Ureter (tissue), 1 donor: ENCODE measurements at regions not wholly inside any gene's neighbourhood (a gene's known extent, or its start where the extent isn't known, plus 50 kb on each side); places are given as distances from the start of the nearest gene placed in this dataset.

ENCODE experiments used
- DNase-seq: peaks from one replicate; pipeline ENCODE4 v3.0.0-alpha.2; 2020; ENCODE audit warnings: low spot score
- donor health status: DM: yes; HTN: yes; CAD: no.

- DNase-seq, result no peak
Measured at GRCh38 chr4:180120068-180120467, 2123.1 kb upstream of the TENM3 start.

DNA sequence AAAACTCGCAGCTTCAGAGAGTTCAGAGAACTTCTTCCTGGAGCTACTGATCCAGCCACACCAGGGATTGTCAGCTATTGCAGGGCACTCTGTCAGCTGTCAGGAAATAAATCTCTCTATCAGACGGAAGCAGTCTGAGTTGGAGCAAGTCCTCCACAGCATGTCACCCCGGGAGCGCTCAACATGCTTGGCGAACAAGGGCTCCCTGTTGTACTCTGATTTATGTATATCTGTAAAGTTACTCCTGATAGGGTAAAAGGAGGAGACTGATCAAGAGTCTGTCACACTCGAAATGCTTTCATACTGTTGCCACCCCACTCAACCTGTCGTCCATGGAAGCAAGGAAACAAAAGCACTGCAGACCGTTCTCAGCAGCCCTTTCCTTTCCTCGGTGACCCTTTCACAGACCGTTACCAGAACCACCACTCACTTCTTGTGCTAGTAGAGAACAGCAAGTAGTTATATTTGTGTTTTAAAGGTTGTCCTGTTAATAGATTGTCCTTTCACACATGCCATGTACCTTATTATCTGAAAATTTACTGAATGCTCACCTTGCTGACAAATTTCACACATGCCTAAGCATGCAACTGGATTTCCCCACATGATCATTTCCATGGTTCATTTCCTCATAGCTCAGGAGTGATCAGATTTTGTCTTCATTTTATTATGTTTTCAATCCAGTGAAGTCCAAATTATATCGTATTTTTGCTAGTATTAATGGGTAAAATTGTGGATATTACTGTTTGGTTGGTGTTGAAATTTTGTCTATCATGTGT, 2108.9 kb upstream of the TENM3 start:
- DNase-seq, result peak; percentile 53

- no peak for DNase-seq
Measured at GRCh38 chr4:180141734-180142133, 2101.5 kb upstream of the TENM3 start.

- DNase-seq, result no peak
Measured at GRCh38 chr4:180148737-180149136, 2094.5 kb upstream of the TENM3 start.

- no peak for DNase-seq
Measured at GRCh38 chr4:180150818-180151217, 2092.4 kb upstream of the TENM3 start.

GRCh38 chr4:180152831-180153230, 2090.4 kb upstream of the TENM3 start:
- no peak for DNase-seq

DNA sequence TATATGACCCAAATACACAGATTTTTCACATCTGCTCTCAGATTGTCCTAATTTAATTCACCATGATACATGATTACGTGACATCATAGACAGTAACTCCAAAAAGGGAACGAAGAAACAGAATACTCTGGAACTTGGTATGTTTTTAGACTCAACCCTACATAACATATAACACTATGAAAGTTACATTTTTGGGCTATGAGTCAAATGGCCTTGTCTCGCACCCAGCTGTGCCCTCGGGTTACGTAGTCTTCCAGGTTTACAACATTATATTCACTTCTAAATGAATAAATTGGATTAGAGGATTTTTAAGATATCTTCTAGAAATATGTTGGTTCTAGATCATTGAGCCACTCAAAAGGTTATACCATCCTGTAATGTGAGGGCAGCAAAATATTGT, 2089.6 kb upstream of the TENM3 start:
- DNase-seq, result no peak

GRCh38 chr4:180156684-180157083, 2086.5 kb upstream of the TENM3 start:
- DNase-seq, result no peak

DNA sequence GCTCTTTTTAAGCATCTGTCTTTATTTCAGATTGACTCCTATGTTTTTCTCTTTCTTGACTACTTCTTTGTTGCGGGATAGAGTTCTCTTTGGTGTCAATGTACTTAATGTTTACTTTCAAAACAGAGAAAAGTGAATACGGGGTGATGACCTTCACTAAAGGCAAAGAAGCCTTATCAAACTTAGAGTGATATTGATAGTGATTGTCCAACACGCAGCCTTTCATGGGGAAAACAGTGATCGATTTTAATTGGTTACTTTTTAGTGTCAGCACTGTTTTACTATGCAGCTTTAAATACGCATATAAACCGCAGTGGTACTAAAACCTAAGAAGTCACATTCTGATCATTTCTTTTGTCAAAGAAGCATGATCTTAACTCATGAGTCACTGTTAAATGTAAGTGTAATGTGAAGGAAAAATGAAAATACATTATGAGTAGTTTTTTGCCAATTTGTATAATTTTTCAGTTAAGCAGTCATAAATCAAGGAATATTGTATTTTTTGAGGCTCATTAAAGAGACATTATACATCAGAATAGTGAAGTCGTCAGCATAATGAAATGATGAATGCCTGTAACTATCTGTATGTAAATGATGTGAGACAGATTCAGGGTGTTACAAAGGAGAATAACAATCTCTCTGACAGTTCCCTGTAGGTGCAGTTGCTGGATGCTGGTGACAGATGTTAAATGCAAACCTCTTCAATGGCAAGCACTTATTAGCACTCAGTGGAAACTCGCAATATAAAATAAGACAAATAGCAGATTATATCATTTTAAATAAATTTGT, 2082.8 kb upstream of the TENM3 start:
- DNase-seq, result no peak

- no peak for DNase-seq
Measured at GRCh38 chr4:180164799-180165198, 2078.4 kb upstream of the TENM3 start.

DNA sequence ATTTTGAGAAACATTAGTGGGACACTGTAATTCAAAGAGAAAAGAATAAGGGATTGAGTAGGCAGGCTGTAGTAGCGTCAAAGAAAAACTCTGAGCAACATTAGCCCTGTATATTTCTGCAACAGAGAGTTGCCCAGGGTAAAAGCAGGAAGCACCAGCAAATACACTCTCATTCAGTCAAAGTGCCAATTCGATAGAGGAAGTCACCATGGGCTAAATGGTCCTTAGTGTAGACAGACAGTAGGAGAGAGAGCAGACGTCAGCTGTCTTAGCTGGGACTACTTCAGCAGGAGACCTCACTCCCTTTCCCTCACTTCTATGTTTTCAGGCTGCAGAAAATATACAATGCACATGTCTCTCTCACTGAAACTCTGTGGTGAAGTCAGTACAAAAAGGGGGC, 2073.8 kb upstream of the TENM3 start:
- no peak for DNase-seq

- no peak for DNase-seq
Measured at GRCh38 chr4:180169966-180170365, 2073.2 kb upstream of the TENM3 start.

DNA sequence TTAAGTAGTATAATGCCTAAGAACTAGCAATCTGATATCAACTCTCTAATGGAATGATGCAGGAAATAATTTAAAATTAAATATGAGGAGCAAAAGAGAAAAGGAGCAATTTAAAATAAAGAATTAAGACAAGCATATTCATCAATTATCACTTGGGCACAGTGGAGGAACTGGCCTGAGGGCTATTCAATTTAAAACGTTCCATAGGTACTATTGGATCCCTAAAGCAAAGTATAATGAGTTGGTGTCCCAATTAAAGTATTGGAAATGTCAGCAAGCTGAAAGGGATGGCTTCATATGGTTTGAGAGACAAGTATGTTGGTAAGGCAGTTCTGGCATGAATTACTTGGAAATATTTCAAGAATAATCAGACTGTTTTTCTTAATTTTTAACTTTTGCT, 2064.1 kb upstream of the TENM3 start:
- DNase-seq, result no peak

GRCh38 chr4:180189666-180190065, 2053.5 kb upstream of the TENM3 start:
- no peak for DNase-seq

- DNase-seq, result no peak
Measured at GRCh38 chr4:180190382-180190781, 2052.8 kb upstream of the TENM3 start.

DNA sequence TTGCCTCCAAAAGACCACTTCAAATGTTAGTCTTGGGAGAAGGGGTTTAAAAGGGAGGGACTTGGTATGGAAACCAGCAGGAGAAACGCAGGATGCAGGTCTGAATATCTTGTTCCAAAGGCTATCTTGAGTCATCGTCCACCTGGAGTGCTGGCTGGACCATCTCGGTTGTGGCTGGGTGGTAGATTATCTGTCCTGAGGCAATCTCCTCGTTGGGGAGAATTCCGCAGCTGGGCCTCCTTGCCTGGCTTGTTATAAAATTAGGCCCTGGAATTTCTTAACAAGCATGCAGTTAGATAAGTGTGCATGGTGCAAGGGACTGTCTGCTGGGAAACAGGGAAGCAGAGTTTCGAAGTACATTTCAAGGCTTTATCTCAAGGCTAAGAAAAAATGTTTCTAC, 2045.7 kb upstream of the TENM3 start:
- DNase-seq, result no peak

DNA sequence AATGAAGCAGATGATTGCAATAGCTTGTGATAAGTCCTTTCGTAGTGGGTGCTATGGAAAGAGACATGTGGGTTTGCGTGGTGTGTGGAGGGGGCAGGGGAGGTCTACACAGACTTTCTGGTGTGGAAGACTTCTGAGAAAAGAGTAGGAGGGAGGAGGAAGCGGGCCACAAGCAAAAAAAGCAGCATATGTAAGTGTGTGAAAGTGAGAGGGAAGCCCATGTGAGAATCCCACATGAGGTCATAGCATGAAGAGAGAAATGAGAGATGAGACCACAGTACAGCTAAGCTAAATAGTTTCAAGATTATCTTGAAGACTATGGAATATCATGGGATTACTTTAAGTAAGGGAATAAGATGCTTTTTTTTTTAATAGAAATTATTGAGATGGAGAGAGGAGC, 2039.9 kb upstream of the TENM3 start:
- no peak for DNase-seq

DNA sequence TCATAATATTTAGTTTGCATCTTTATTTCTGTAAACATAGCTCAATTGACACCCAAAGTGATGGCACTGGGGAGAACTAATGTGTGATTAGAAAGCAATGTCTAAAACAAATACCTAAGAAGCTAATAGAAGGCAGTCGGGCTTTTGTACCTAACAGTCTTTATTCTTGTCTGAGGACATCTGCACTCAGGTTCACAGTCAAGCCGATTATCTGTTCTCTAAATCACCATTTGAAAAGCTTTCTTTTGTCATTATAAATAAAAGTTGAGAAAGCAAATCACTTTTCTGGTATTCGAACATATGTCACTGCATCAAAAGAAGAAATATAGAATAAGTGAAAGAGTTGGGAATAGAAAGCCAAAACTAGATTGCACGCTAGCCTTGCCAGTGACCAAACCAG, 2037.9 kb upstream of the TENM3 start:
- no peak for DNase-seq

DNA sequence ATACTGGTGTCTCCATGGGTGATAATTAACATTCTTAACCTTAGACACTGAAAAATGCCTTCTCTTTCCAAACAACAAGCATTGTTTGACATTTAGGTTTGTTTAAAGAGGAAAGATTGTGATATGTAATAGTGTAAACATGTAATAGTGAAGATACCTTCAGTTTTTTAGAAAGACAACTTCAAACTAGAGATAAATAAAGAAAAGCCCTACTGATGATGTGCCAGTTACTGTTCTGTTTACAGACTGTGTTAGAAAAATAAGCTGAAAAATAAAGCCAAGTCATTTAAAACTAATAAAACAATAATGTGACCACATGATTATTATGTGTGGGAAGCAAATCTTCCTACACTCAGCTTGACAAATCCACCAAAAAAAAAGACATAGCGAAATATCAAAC, 2035.3 kb upstream of the TENM3 start:
- DNase-seq, result no peak

GRCh38 chr4:180217070-180217469, 2026.1 kb upstream of the TENM3 start:
- no peak for DNase-seq

DNA sequence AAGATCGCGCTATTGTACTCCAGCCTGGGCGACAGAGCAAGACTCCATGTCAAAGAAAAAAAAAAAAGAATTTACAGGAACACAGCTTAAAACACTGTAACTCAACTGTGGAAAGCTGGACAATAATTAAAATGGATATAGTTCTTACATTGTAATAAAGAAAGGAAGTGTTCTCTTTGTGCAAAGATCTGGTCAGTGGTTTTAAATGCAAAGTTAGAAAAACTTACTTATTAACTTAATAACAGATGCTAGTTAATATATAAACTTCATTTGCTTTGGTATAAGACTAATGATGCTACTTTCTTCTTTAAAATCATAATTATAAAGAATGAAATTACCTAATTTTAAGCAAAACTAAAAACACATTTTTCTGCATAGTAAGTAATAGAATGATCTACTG, 2024.1 kb upstream of the TENM3 start:
- no peak for DNase-seq

DNA sequence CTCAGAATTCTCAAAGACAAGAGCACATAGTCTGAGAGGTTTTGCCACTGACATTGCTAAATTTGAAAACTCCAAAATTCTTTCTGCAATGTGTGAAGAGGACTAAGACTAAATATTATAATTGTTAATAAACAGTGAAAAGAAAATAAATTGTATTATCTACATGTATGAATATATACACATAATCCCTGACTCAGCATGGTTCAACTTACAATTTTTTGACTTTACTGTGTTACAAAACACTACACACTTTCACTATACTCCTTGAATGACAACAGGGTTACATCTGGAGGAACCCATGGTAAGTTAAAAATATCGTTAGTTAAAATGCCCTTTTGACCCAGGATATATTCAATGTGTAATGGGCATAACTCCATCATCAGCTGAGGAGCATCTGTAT, 2017.2 kb upstream of the TENM3 start:
- no peak for DNase-seq

DNA sequence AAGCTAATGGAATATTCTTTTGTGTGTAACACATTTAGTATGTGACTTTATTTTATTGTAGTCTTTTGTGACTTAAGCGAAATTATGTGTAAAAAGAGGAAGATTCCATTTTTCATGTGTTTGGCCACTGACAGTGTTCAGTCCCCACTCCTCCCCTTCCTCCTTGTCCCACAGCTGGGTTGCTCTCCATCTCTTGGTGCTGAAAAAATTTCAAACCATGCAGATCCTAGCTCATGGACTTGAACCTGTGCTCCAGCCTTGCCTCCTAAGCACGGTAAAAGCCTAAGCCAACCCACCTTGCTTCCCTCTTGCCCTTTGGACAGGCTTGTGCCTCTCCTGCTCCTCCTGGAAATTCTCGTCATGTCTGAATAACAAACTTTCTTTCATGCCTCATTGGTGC, 2008.5 kb upstream of the TENM3 start:
- no peak for DNase-seq
